AG04450 (cell line): ENCODE measurements at regions not wholly inside any gene's neighbourhood (a gene's known extent, or its start where the extent isn't known, plus 50 kb on each side); places are given as distances from the start of the nearest gene placed in this dataset.

Source experiments
- CTCF ChIA-PET: fragments of 300-600, 350-600 bp; formaldehyde crosslinking; extraction: SDS; loops from one replicate; lab custom pipeline; 2022; ENCODE audit warnings: antibody characterized with exemption, inconsistent platforms; lab: Charles Lee
- POLR2A ChIA-PET: fragments of 350-600 bp; formaldehyde crosslinking; extraction: SDS; loops from one replicate; lab custom pipeline; 2021; ENCODE audit warnings: antibody characterized with exemption, inconsistent platforms; lab: Yijun Ruan, JAX
- DNase-seq: peaks from one replicate; pipeline ENCODE4 v3.0.0-alpha.2; 2011; ENCODE audit warnings: low read depth, low spot score
- H3K27ac ChIP-seq: one replicate; pipeline ENCODE4 v1.5.1; 2012; ENCODE audit warnings: low read depth, low read length, control low read depth
- H3K27me3 ChIP-seq: one replicate; pipeline ENCODE4 v1.6.0; 2012; ENCODE audit warnings: low read length; ENCODE audit not compliant: control insufficient read depth, insufficient read depth
- H3K4me3 ChIP-seq: 2 replicates; pipeline ENCODE4 v1.5.1; 2011; ENCODE audit warnings: mild to moderate bottlenecking, low read depth, low read length, control low read depth
- H3K9me3 ChIP-seq: 2 replicates; pipeline ENCODE4 v1.5.1; 2012; ENCODE audit warnings: low read length; ENCODE audit not compliant: control insufficient read depth, insufficient read depth
- TF ChIP-seq, protein P1 (sequence below): IDR thresholded peaks from 2 replicates; pipeline ENCODE4 v1.5.1; 2011; ENCODE audit warnings: low read depth, low read length, control low read depth, inconsistent platforms

GRCh38 chr7:69176841-69177240 is 421.4 kb upstream of the AUTS2 start:
- H3K27ac ChIP-seq: no peak overlapping the region
- no peak overlapping the region for H3K4me3 ChIP-seq
- TF ChIP-seq, protein P1, sequence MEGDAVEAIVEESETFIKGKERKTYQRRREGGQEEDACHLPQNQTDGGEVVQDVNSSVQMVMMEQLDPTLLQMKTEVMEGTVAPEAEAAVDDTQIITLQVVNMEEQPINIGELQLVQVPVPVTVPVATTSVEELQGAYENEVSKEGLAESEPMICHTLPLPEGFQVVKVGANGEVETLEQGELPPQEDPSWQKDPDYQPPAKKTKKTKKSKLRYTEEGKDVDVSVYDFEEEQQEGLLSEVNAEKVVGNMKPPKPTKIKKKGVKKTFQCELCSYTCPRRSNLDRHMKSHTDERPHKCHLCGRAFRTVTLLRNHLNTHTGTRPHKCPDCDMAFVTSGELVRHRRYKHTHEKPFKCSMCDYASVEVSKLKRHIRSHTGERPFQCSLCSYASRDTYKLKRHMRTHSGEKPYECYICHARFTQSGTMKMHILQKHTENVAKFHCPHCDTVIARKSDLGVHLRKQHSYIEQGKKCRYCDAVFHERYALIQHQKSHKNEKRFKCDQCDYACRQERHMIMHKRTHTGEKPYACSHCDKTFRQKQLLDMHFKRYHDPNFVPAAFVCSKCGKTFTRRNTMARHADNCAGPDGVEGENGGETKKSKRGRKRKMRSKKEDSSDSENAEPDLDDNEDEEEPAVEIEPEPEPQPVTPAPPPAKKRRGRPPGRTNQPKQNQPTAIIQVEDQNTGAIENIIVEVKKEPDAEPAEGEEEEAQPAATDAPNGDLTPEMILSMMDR: no peak
- H3K27me3 ChIP-seq: no peaks in the 10 kb centered on the region
- ChIA-PET POLR2A (no interaction called here), CTCF (no interaction called here)
- peaks cover 23% of the 10 kb centered on the region for H3K9me3 ChIP-seq
- DNase-seq: no peak

DNA sequence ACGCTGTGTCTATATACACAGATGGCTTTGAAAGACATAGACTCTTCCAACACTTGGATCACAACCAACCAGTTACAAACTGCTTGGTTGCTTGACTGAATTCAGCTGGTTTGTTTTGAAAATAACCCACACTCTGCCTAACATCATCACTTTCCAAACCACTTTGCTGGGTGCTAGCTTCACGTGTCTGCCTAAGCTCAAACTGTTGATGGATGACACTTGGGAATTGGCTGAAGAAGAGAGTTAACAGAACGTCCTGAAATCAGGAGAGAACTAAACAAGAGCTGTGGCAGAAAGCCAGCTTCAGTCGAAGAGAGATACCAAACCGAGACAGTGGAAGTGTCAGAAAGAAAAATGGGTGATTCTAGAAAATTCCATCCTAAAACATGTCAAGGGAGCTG is 420.8 kb upstream of the AUTS2 start:
- no peak overlapping the region for H3K4me3 ChIP-seq
- ChIA-PET POLR2A (no interaction called here), CTCF (no interaction called here)
- TF ChIP-seq, protein P1: no peak
- no peak overlapping the region for H3K27ac ChIP-seq
- H3K9me3 ChIP-seq: peaks cover 20% of the 10 kb centered on the region
- H3K27me3 ChIP-seq: no peaks in the 10 kb centered on the region
- no peak for DNase-seq

DNA sequence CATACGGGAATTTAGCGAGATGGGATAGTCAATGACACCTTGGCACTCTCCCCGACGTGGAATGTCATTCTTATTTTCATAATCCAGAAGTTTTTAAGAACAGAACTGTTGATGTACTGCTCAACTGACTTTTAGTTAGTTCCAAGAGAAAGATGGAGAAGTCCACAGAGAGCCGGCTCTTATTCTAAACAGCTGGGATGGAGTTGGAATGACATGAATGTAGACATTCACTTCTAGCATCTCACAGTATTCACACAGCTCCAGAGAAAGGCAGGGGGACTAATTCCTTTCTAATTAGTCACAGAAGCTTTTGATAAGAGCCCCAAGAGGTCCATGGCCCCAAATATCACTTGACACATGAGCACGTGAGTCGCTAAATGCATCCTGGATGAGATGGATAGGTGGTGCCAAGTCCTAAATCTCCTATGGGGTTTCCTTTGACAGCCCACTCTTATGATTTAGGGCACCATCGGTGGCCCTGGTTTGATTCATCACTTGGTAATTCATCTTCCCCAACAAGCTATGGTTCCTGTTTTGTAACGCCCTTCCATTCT is 420.3 kb upstream of the AUTS2 start:
- no peaks in the 10 kb centered on the region for H3K27me3 ChIP-seq
- peaks cover 19% of the 10 kb centered on the region for H3K9me3 ChIP-seq
- ChIA-PET CTCF (no interaction called here), POLR2A (no interaction called here)
- no peak for DNase-seq
- TF ChIP-seq, protein P1: no peak
- no peak overlapping the region for H3K4me3 ChIP-seq
- H3K27ac ChIP-seq: no peak overlapping the region

DNA sequence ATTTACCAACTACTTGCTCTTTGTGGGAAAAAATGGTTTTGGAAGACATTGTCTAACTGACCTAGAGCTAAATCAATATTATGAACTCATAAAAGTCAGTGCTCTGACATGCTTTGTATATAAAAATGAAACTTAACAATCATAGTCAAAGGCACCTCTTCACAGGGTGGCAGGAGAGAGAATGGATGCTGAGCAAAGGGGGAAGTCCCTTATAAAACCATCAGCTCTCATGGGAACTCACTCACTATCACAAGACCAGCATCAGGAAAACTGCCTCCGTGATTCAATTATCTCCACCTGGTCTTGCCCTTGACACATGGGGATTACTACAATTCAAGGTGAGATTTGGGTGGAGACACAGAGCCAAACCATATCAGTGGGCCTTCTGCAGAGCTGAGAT is 417.6 kb upstream of the AUTS2 start:
- no peak for DNase-seq
- ChIA-PET CTCF (no interaction called here), POLR2A (no interaction called here)
- H3K9me3 ChIP-seq: peaks cover 13% of the 10 kb centered on the region
- H3K27ac ChIP-seq: no peak overlapping the region
- no peaks in the 10 kb centered on the region for H3K27me3 ChIP-seq
- no peak overlapping the region for H3K4me3 ChIP-seq
- TF ChIP-seq, protein P1: no peak

GRCh38 chr7:69182596-69183467 is 415.4 kb upstream of the AUTS2 start:
- Histone ChIP-seq H3K9me3 (peaks cover 17% of the 10 kb centered on the region), H3K27ac (no peak overlapping the region), H3K4me3 (no peak overlapping the region), H3K27me3 (no peaks in the 10 kb centered on the region)
- ChIA-PET POLR2A (no interaction called here), CTCF (no interaction called here)
- TF ChIP-seq, protein P1: no peak
- no peak for DNase-seq
